ENCODE measurements at regions not wholly inside any gene's neighbourhood (a gene's known extent, or its start where the extent isn't known, plus 50 kb on each side); places are given as distances from the start of the nearest gene placed in this dataset.

DNA sequence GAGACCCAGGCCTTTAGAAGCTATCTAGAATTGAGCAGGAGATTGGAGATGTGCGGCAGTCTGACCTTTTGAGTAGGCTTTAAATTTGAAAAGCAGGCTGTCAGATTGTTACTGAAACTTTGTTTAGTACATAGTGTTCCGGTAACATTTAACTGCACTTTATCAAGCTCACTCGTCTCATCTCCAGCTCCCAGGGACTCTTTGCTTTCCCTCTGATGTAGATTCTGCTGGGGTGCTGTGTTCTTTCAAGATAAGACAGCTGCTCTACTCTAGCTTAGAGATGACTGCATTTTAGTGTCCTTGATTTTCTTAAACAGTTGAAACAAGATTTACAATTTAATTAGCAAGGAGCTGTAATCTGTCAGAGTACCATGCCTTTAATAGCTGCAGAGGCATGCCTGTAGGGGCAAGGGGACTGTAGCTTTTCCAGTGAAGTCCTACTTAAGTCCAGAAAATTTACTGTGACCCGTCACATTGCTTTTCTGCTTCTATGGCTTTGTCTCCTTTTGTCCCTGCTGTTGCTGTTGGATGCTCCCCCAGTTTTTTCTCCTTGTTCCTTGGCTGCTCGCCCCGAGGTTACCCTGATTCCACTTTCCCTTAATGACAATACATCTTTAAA lies 56.4 kb upstream of the MTPN start:
- Histone ChIP-seq H3K79me2 (ENCODE audit: insufficient read depth, low read length) (no peaks in the 10 kb centered on the region), H3K9me2 (ENCODE audit: low read depth, low read length) (no peaks in the 10 kb centered on the region), H3K27me3 (ENCODE audit: insufficient read depth, low read length) (no peaks in the 10 kb centered on the region), H4K20me1 (ENCODE audit: insufficient read depth, low read length) (no peaks in the 10 kb centered on the region), H2AFZ (ENCODE audit: low read length) (no peak overlapping the region), H3K4me3 (ENCODE audit: low read depth, low read length, poor library complexity, severe bottlenecking) (no peak overlapping the region), H3K36me3 (ENCODE audit: insufficient read depth, low read length) (no peaks in the 10 kb centered on the region), H3K9ac (ENCODE audit: low read length) (no peak overlapping the region), H3F3A (ENCODE audit: insufficient read depth, low read length) (no peaks in the 10 kb centered on the region), H3K27ac (ENCODE audit: low read depth, low read length, poor library complexity, severe bottlenecking) (no peak overlapping the region), H3K9me3 (ENCODE audit: low read length) (no peaks in the 10 kb centered on the region), H3K4me1 (ENCODE audit: insufficient read depth, low read length, severe bottlenecking) (no peaks in the 10 kb centered on the region), H3K4me2 (ENCODE audit: low read length) (no peak overlapping the region)
- no peak for TF ChIP-seq EZH2 (IDR thresholded peaks at IDR 0.05; ENCODE audit: borderline replicate concordance, low read length)
- TF ChIP-seq, protein P1, sequence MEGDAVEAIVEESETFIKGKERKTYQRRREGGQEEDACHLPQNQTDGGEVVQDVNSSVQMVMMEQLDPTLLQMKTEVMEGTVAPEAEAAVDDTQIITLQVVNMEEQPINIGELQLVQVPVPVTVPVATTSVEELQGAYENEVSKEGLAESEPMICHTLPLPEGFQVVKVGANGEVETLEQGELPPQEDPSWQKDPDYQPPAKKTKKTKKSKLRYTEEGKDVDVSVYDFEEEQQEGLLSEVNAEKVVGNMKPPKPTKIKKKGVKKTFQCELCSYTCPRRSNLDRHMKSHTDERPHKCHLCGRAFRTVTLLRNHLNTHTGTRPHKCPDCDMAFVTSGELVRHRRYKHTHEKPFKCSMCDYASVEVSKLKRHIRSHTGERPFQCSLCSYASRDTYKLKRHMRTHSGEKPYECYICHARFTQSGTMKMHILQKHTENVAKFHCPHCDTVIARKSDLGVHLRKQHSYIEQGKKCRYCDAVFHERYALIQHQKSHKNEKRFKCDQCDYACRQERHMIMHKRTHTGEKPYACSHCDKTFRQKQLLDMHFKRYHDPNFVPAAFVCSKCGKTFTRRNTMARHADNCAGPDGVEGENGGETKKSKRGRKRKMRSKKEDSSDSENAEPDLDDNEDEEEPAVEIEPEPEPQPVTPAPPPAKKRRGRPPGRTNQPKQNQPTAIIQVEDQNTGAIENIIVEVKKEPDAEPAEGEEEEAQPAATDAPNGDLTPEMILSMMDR (IDR thresholded peaks at IDR 0.05; ENCODE audit: low read length), result no peak

DNA sequence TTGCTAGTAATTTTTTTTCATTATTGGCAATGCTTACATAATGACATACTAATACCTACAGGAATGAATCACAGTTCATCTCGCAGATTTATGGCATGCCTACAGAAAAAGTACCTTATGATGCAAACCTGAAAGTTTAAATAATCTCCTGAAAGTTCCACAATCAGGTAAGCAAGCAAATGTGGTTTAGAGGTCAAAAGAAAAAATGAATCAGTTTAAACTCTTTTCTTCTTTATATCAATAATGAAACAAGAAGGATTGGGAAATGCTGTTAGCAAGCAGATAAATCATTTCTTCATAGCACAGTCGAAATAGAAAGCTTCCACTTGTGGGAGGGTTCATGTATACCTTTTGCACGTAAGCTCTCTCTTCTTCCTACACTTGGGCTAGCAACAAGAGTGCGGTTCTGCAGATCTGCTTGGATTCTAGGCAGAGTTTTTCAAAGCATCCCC lies 53.7 kb upstream of the MTPN start:
- Histone ChIP-seq H3K27ac (ENCODE audit: low read depth, low read length, poor library complexity, severe bottlenecking) (no peak overlapping the region), H3K9me3 (ENCODE audit: low read length) (no peaks in the 10 kb centered on the region), H3K4me1 (ENCODE audit: insufficient read depth, low read length, severe bottlenecking) (no peaks in the 10 kb centered on the region), H3K9ac (ENCODE audit: low read length) (no peak overlapping the region), H3K9me2 (ENCODE audit: low read depth, low read length) (no peaks in the 10 kb centered on the region), H3K79me2 (ENCODE audit: insufficient read depth, low read length) (no peaks in the 10 kb centered on the region), H4K20me1 (ENCODE audit: insufficient read depth, low read length) (no peaks in the 10 kb centered on the region), H3K27me3 (ENCODE audit: insufficient read depth, low read length) (no peaks in the 10 kb centered on the region), H3K4me2 (ENCODE audit: low read length) (no peak overlapping the region), H3F3A (ENCODE audit: insufficient read depth, low read length) (no peaks in the 10 kb centered on the region), H3K4me3 (ENCODE audit: low read depth, low read length, poor library complexity, severe bottlenecking) (no peak overlapping the region), H3K36me3 (ENCODE audit: insufficient read depth, low read length) (no peaks in the 10 kb centered on the region), H2AFZ (ENCODE audit: low read length) (no peak overlapping the region)
- no peak for TF ChIP-seq EZH2 (IDR thresholded peaks at IDR 0.05; ENCODE audit: borderline replicate concordance, low read length)

DNA sequence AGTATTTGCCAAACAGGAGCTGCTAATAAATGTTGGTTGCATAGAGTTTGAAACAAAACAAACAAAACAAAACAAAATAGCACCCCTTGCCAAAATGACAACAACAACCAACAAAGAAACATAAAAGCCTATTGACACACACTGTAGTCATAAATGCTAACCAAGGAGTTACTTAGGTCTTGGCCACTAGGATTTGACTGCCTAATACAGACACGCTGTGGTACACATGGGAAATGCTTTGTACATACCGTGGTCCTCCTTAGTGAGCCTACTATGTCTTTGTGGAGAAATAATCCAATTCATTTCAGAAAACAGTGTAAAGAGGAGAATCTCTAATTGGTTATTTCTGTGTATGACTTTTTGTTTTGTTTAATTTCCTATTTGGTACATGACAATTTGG lies 53.2 kb upstream of the MTPN start:
- no peak overlapping the region for H3K27ac ChIP-seq (ENCODE audit: low read depth, low read length, poor library complexity, severe bottlenecking)
- no peaks in the 10 kb centered on the region for H3K79me2 ChIP-seq (ENCODE audit: insufficient read depth, low read length)
- no peaks in the 10 kb centered on the region for H3F3A ChIP-seq (ENCODE audit: insufficient read depth, low read length)
- TF ChIP-seq EZH2 (IDR thresholded peaks at IDR 0.05; ENCODE audit: borderline replicate concordance, low read length), result no peak
- TF ChIP-seq, protein P1 (IDR thresholded peaks at IDR 0.05; ENCODE audit: low read length), result no peak
- H3K9ac ChIP-seq (ENCODE audit: low read length), result no peak overlapping the region
- no peak overlapping the region for H2AFZ ChIP-seq (ENCODE audit: low read length)
- no peaks in the 10 kb centered on the region for H3K27me3 ChIP-seq (ENCODE audit: insufficient read depth, low read length)
- no peak overlapping the region for H3K4me3 ChIP-seq (ENCODE audit: low read depth, low read length, poor library complexity, severe bottlenecking)
- no peaks in the 10 kb centered on the region for H3K36me3 ChIP-seq (ENCODE audit: insufficient read depth, low read length)
- H3K4me2 ChIP-seq (ENCODE audit: low read length), result no peak overlapping the region
- H3K9me2 ChIP-seq (ENCODE audit: low read depth, low read length), result no peaks in the 10 kb centered on the region
- H3K9me3 ChIP-seq (ENCODE audit: low read length), result no peaks in the 10 kb centered on the region
- no peaks in the 10 kb centered on the region for H4K20me1 ChIP-seq (ENCODE audit: insufficient read depth, low read length)
- no peaks in the 10 kb centered on the region for H3K4me1 ChIP-seq (ENCODE audit: insufficient read depth, low read length, severe bottlenecking)

DNA sequence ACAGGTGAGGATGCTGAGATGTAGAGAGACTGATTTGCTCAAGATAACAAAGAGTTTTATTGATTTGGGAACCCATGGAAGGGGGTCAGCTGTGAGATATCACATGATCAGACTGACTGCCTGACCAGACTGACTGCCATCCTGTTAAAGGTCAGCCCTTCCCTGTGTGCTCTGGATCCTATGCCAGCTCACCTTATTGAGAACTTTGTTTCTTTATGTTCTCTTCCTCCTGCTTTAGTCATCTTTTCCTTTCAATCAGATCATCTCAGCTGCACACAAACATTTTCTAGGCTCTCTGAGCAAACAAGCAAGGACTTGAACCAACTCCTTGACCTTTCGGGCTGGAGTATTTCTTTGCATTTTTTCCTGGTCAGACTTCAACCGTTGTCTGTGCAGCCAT lies 50.0 kb upstream of the MTPN start:
- H3K27ac ChIP-seq (ENCODE audit: low read depth, low read length, poor library complexity, severe bottlenecking), result no peak overlapping the region
- no peaks in the 10 kb centered on the region for H3K9me2 ChIP-seq (ENCODE audit: low read depth, low read length)
- no peaks in the 10 kb centered on the region for H4K20me1 ChIP-seq (ENCODE audit: insufficient read depth, low read length)
- no peaks in the 10 kb centered on the region for H3K4me1 ChIP-seq (ENCODE audit: insufficient read depth, low read length, severe bottlenecking)
- no peaks in the 10 kb centered on the region for H3K36me3 ChIP-seq (ENCODE audit: insufficient read depth, low read length)
- no peaks in the 10 kb centered on the region for H3K9me3 ChIP-seq (ENCODE audit: low read length)
- no peak overlapping the region for H3K4me3 ChIP-seq (ENCODE audit: low read depth, low read length, poor library complexity, severe bottlenecking)
- H2AFZ ChIP-seq (ENCODE audit: low read length), result no peak overlapping the region
- H3K27me3 ChIP-seq (ENCODE audit: insufficient read depth, low read length), result no peaks in the 10 kb centered on the region
- H3K9ac ChIP-seq (ENCODE audit: low read length), result no peak overlapping the region
- H3K4me2 ChIP-seq (ENCODE audit: low read length), result no peak overlapping the region
- TF ChIP-seq EZH2 (IDR thresholded peaks at IDR 0.05; ENCODE audit: borderline replicate concordance, low read length), result no peak
- TF ChIP-seq, protein P1 (IDR thresholded peaks at IDR 0.05; ENCODE audit: low read length), result no peak
- no peaks in the 10 kb centered on the region for H3K79me2 ChIP-seq (ENCODE audit: insufficient read depth, low read length)
- no peaks in the 10 kb centered on the region for H3F3A ChIP-seq (ENCODE audit: insufficient read depth, low read length)

All from OCI-LY1 (cell line).